K562 (cell line): ENCODE measurements at regions not wholly inside any gene's neighbourhood (a gene's known extent, or its start where the extent isn't known, plus 50 kb on each side); places are given as distances from the start of the nearest gene placed in this dataset.

Source experiments
- ATAC-seq: fragments of 200-7000 bp; cut with Tn5 transposase; 3 replicates; pipeline ENCODE4 v1.9.1; 2020; ENCODE audit warnings: moderate library complexity
- BruUV-seq: library from RNA; stranded (reverse); fragments of 400-500 nt; replicated peaks from 2 replicates; lab custom pipeline; 2021; lab: Mats Ljungman, UMichigan
- CTCF ChIA-PET: fragments of 300-600 bp; formaldehyde crosslinking; extraction: SDS; loops from one replicate; lab custom pipeline; 2021; ENCODE audit warnings: low intra/inter-chr PET ratio; lab: Yijun Ruan, JAX
- POLR2A ChIA-PET: fragments of 300-600, 350-650 bp; sonication (Branson Sonifier 250); formaldehyde crosslinking; extraction: SDS; loops from one replicate; lab custom pipeline; 2021; ENCODE audit warnings: antibody characterized with exemption, inconsistent platforms; lab: Yijun Ruan, JAX
- DNase-seq, 4 experiments: peaks; one replicate each; pipeline versions ENCODE4 v3.0.0 to v3.0.0-alpha.2; 2011 to 2018; ENCODE audit warnings: low spot score in 3 of 4, mixed read lengths in 3 of 4; ENCODE audit errors: extremely low read depth in 1 of 4
- FAIRE-seq: peaks from 2 replicates; lab custom pipeline; 2011; peaks lifted over from hg19 to GRCh38; lab: Jason Lieb, UNC
- H2AFZ ChIP-seq: 2 replicates; pipeline ENCODE4 v1.6.0; 2011; ENCODE audit warnings: low read depth, low read length, control low read depth, inconsistent platforms
- H3K27ac ChIP-seq: fragments of 200-600 bp; 3 replicates; pipeline ENCODE4 v1.8.0; 2011; ENCODE audit warnings: low read depth, mild to moderate bottlenecking, control low read depth, inconsistent platforms, low read length, moderate library complexity, mixed read lengths; ENCODE audit errors: extremely low read depth
- H3K27me3 ChIP-seq, 2 experiments: fragments of 300-600 bp in 1 of 2; 2 replicates in 1 of 2; 3 replicates in 1 of 2; pipeline versions ENCODE4 v1.6.0 to v1.8.0; 2011; ENCODE audit warnings: inconsistent platforms in 2 of 2, low read length in 2 of 2, mild to moderate bottlenecking in 1 of 2, mixed read lengths in 1 of 2, moderate library complexity in 1 of 2; ENCODE audit not compliant: control insufficient read depth in 2 of 2, insufficient read depth in 2 of 2
- H3K36me3 ChIP-seq: fragments of 300-600 bp; 3 replicates; pipeline ENCODE4 v1.8.0; 2011; ENCODE audit warnings: mild to moderate bottlenecking, low read length, inconsistent platforms; ENCODE audit not compliant: control insufficient read depth, insufficient read depth
- H3K4me1 ChIP-seq, 2 experiments: fragments of 200-600 bp in 1 of 2; replicated peaks in 1 of 2; 2 replicates in 1 of 2; 3 replicates in 1 of 2; pipeline versions ENCODE4 v1.5.1 to v1.8.0; 2011; ENCODE audit warnings: inconsistent platforms in 2 of 2, low read length in 2 of 2, mild to moderate bottlenecking in 1 of 2, mixed read lengths in 1 of 2, moderate library complexity in 1 of 2; ENCODE audit not compliant: control insufficient read depth in 2 of 2, insufficient read depth in 2 of 2
- H3K4me2 ChIP-seq: 2 replicates; pipeline ENCODE4 v1.6.1; 2011; ENCODE audit warnings: low read length, control low read depth, inconsistent platforms, mixed read lengths; ENCODE audit not compliant: insufficient read depth
- H3K4me3 ChIP-seq: fragments of 200-600 bp; sonication (generic), shearing (Covaris generic); 2 replicates; pipeline ENCODE4 v1.5.1; 2016; ENCODE audit warnings: control low read depth, inconsistent platforms
- H3K79me2 ChIP-seq: fragments of 200-600 bp; 3 replicates; pipeline ENCODE4 v1.8.0; 2011; ENCODE audit warnings: low read length, inconsistent platforms; ENCODE audit not compliant: control insufficient read depth, insufficient read depth
- H3K9ac ChIP-seq, 2 experiments: 2 replicates each; pipeline versions ENCODE4 v1.6.0 to v1.6.1; 2011; ENCODE audit warnings: low read depth in 2 of 2, low read length in 2 of 2, control low read depth in 1 of 2, inconsistent platforms in 1 of 2, mild to moderate bottlenecking in 1 of 2, mixed read lengths in 1 of 2; ENCODE audit not compliant: insufficient read depth in 1 of 2
- H3K9me1 ChIP-seq: one replicate; pipeline ENCODE4 v1.6.0; 2011; ENCODE audit warnings: inconsistent platforms, mild to moderate bottlenecking, low read length, moderate library complexity; ENCODE audit not compliant: control insufficient read depth, insufficient read depth
- H3K9me3 ChIP-seq: replicated peaks from 2 replicates; pipeline ENCODE4 v1.5.1; 2011; ENCODE audit warnings: low read depth, low read length, inconsistent platforms; ENCODE audit not compliant: control insufficient read depth, insufficient read depth
- H4K20me1 ChIP-seq: replicated peaks from 2 replicates; pipeline ENCODE4 v1.6.1; 2011; ENCODE audit warnings: low read length, inconsistent platforms, mixed read lengths; ENCODE audit not compliant: control insufficient read depth, insufficient read depth
- BDP1 ChIP-seq: IDR thresholded peaks from 3 replicates; pipeline ENCODE4 v1.6.1; 2011; ENCODE audit not compliant: insufficient read length, insufficient read depth
- CTBP1 ChIP-seq: fragments of 450-650 bp; IDR thresholded peaks from 2 replicates; pipeline ENCODE4 v1.6.1; 2016; ENCODE audit warnings: borderline replicate concordance
- NCOA4 ChIP-seq: fragments of 450-650 bp; IDR thresholded peaks from 2 replicates; pipeline ENCODE4 v1.6.1; 2018; ENCODE audit warnings: mild to moderate bottlenecking; ENCODE audit not compliant: partially characterized antibody
- NCOR1 ChIP-seq: fragments of 450-650 bp; IDR thresholded peaks from 2 replicates; pipeline ENCODE4 v1.6.1; 2016; ENCODE audit warnings: mild to moderate bottlenecking, moderate library complexity
- RBM15 ChIP-seq: fragments of 200-400 bp; formaldehyde crosslinking; IDR thresholded peaks from 2 replicates; pipeline ENCODE4 v1.6.1; 2018; ENCODE audit warnings: mild to moderate bottlenecking, low read length, moderate library complexity; ENCODE audit not compliant: insufficient read depth
- SAFB ChIP-seq: fragments of 200-400 bp; formaldehyde crosslinking; IDR thresholded peaks from 2 replicates; pipeline ENCODE4 v1.6.1; 2017; ENCODE audit warnings: low read depth, low read length, borderline replicate concordance
- TBP ChIP-seq: optimal IDR thresholded peaks from 2 replicates; pipeline ENCODE3; 2011; ENCODE audit warnings: low read depth, low read length, improper control_type of control experiment
- TSC22D4 ChIP-seq: fragments of 450-650 bp; IDR thresholded peaks from 2 replicates; pipeline ENCODE4 v1.6.1; 2016; ENCODE audit warnings: missing genetic modification characterization, missing biosample characterization, control low read depth
- ZNF445 ChIP-seq: fragments of 250-450 bp; sonication (Bioruptor Pico); IDR thresholded peaks from 2 replicates; pipeline ENCODE4 v1.4.0; 2020; ENCODE audit warnings: low read depth, mild to moderate bottlenecking, moderate library complexity
- ZNF764 ChIP-seq: fragments of 250-450 bp; sonication (Bioruptor Pico); IDR thresholded peaks from 2 replicates; pipeline ENCODE4 v1.4.0; 2020; ENCODE audit warnings: low read depth, mild to moderate bottlenecking, moderate library complexity
- ZNF778 ChIP-seq: fragments of 450-650 bp; formaldehyde crosslinking; IDR thresholded peaks from 2 replicates; pipeline ENCODE4 v1.4.0; 2020; ENCODE audit warnings: mild to moderate bottlenecking, moderate library complexity
- WGBS: fragments of 100-300 bp; shearing (Covaris generic); methylation state at CpG from one replicate; pipeline ENCODE4 v1.1.6; 2016; ENCODE audit warnings: low coverage, mixed read lengths; ENCODE audit not compliant: insufficient coverage; ENCODE audit errors: missing lambda C conversion rate; 5-methylcytosine and 5-hydroxymethylcytosine counted together
- in situ Hi-C: fragments of 300-500 bp; cut with MboI; formaldehyde crosslinking; loops from 4 replicates; pipeline ENCODE4 v1.15.0; 2018; ENCODE audit warnings: inconsistent platforms, mixed read lengths
- intact Hi-C: fragments of 100-400 bp; cut with micrococcal nuclease; formaldehyde crosslinking; loops from 2 replicates; pipeline ENCODE4 v1.14.2; 2022
- TF ChIP-seq, protein P1 (sequence below): fragments of 250-450 bp; sonication (Bioruptor Pico); IDR thresholded peaks from 2 replicates; pipeline ENCODE4 v1.8.0; 2022; ENCODE audit warnings: inconsistent platforms, mild to moderate bottlenecking, moderate library complexity, borderline replicate concordance

DNA sequence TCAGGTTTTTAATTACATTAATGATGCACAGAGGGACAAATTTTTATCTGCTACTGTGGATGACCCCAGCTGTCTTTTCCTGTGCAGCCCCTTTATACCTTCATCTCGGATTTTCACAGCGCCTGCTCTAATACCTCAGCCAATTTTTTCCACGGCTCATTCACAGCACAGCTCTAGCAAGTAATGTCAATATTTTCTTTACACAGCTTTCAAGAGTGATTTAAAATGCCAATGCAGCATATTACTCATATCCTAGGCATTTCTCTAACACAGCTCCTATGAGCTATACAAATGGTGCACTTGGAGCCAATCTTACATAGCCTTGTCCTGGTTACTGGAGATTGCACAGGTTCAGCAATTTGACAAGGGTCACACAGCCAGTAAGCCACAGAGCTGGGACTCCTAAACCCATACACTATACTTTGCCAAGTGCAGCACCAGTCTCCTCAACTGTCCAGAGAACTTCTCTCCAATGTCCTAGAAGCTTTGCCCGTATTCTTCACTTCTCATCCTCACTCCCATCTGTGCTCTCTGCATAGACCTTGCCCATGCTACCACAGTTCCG is 661.8 kb downstream of the DTWD2 start:
- H3K79me2 ChIP-seq = no peaks in the 10 kb centered on the region
- H3K9me1 ChIP-seq = no peaks in the 10 kb centered on the region
- ATAC-seq = no peak
- DNase-seq = no peak
- WGBS = 1% methylated on average over 5 of the region's 5 CpGs
- H3K36me3 ChIP-seq = no peaks in the 10 kb centered on the region
- no peaks in the 10 kb centered on the region for H3K27me3 ChIP-seq
- CTCF ChIA-PET = no interaction called here
- peaks cover 2% of the 10 kb centered on the region; the same call in 1 of the 2 replicates for H3K9me3 ChIP-seq
- H3K4me3 ChIP-seq = no peak overlapping the region
- FAIRE-seq = no peak
- H2AFZ ChIP-seq = no peak overlapping the region
- H3K4me1 ChIP-seq = no peaks in the 10 kb centered on the region
- POLR2A ChIA-PET = no interaction called here
- in situ Hi-C loops = no loop called here
- no peak overlapping the region for H3K4me2 ChIP-seq
- no peak overlapping the region for H3K27ac ChIP-seq
- intact Hi-C loops = no loop called here
- no TSS peak for BruUV-seq
- no peaks in the 10 kb centered on the region for H4K20me1 ChIP-seq
- no peak overlapping the region for H3K9ac ChIP-seq
- TF ChIP-seq CTBP1 = no peak
- TF ChIP-seq TBP = no peak
- TF ChIP-seq ZNF778 (CRISPR knock-in tag) = no peak
- TF ChIP-seq SAFB = no peak
- no peak for TF ChIP-seq ZNF445 (CRISPR knock-in tag)
- TF ChIP-seq NCOA4 = no peak
- TF ChIP-seq BDP1 = no peak
- TF ChIP-seq RBM15 = no peak
- TF ChIP-seq, protein P1, sequence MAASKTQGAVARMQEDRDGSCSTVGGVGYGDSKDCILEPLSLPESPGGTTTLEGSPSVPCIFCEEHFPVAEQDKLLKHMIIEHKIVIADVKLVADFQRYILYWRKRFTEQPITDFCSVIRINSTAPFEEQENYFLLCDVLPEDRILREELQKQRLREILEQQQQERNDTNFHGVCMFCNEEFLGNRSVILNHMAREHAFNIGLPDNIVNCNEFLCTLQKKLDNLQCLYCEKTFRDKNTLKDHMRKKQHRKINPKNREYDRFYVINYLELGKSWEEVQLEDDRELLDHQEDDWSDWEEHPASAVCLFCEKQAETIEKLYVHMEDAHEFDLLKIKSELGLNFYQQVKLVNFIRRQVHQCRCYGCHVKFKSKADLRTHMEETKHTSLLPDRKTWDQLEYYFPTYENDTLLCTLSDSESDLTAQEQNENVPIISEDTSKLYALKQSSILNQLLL (CRISPR knock-in tag) = no peak
- TF ChIP-seq NCOR1 = no peak
- TF ChIP-seq ZNF764 (CRISPR knock-in tag) = no peak
- no peak for TF ChIP-seq TSC22D4 (tag)
